Liver (tissue), 8 donors: ENCODE measurements at regions not wholly inside any gene's neighbourhood (a gene's known extent, or its start where the extent isn't known, plus 50 kb on each side); places are given as distances from the start of the nearest gene placed in this dataset.

Experiments used
- DNase-seq: peaks from one replicate; pipeline ENCODE4 v3.0.0-alpha.2; 2017; ENCODE audit warnings: low spot score
- H3K27ac ChIP-seq, 2 donors: one replicate each; pipeline ENCODE4 v1.7.0; 2013; ENCODE audit warnings: inconsistent platforms in 2 of 2, low read length in 2 of 2, control low read depth in 1 of 2, low read depth in 1 of 2, mild to moderate bottlenecking in 1 of 2
- H3K27me3 ChIP-seq, 4 donors: one replicate each; pipeline versions ENCODE4 v1.6.1 to v1.7.0; 2013; ENCODE audit warnings: low read length in 3 of 4, inconsistent platforms in 1 of 4, mild to moderate bottlenecking in 1 of 4, moderate library complexity in 1 of 4; ENCODE audit not compliant: control insufficient read depth in 4 of 4, insufficient read depth in 4 of 4
- H3K36me3 ChIP-seq, 4 donors: one replicate each; pipeline versions ENCODE4 v1.6.1 to v1.7.0; 2013; ENCODE audit warnings: low read length in 3 of 4, mild to moderate bottlenecking in 3 of 4, low read depth in 1 of 4, moderate library complexity in 1 of 4; ENCODE audit not compliant: control insufficient read depth in 4 of 4, insufficient read depth in 3 of 4
- H3K4me1 ChIP-seq, 4 donors: one replicate each; pipeline versions ENCODE4 v1.6.1 to v1.7.0; 2013; ENCODE audit warnings: low read length in 3 of 4, mild to moderate bottlenecking in 3 of 4, moderate library complexity in 1 of 4; ENCODE audit not compliant: control insufficient read depth in 4 of 4, insufficient read depth in 4 of 4
- H3K4me3 ChIP-seq, 3 donors: one replicate each; pipeline versions ENCODE4 v1.6.1 to v1.7.0; 2013; ENCODE audit warnings: low read length in 3 of 3, control low read depth in 1 of 3, low read depth in 1 of 3, mild to moderate bottlenecking in 1 of 3
- H3K9ac ChIP-seq, 2 donors: one replicate each; pipeline ENCODE4 v1.7.0; 2013; ENCODE audit warnings: low read length in 2 of 2, mild to moderate bottlenecking in 2 of 2, moderate library complexity in 2 of 2, control low read depth in 1 of 2, low read depth in 1 of 2
- H3K9me3 ChIP-seq, 4 donors: one replicate each; pipeline versions ENCODE4 v1.6.1 to v1.7.0; 2013; ENCODE audit warnings: low read length in 3 of 4; ENCODE audit not compliant: control insufficient read depth in 4 of 4
- EGR1 ChIP-seq, 2 donors: IDR thresholded peaks; 2 replicates each; pipeline ENCODE4 v1.6.1; 2016 to 2018; ENCODE audit warnings: antibody characterized with exemption in 2 of 2, low read depth in 2 of 2
- FOXA2 ChIP-seq: IDR thresholded peaks from 2 replicates; pipeline ENCODE4 v1.6.1; 2016; ENCODE audit warnings: antibody characterized with exemption
- GABPA ChIP-seq, 2 donors: IDR thresholded peaks in 1 of 2; conservative IDR thresholded peaks in 1 of 2; 2 replicates each; pipeline ENCODE4 v1.6.1; 2016; ENCODE audit warnings: antibody characterized with exemption in 2 of 2, mild to moderate bottlenecking in 1 of 2, moderate library complexity in 1 of 2
- HNF4G ChIP-seq: IDR thresholded peaks from 2 replicates; pipeline ENCODE4 v1.6.1; 2016; ENCODE audit warnings: antibody characterized with exemption
- NR2F2 ChIP-seq: IDR thresholded peaks from 2 replicates; pipeline ENCODE4 v1.6.1; 2016; ENCODE audit warnings: antibody characterized with exemption
- RAD21 ChIP-seq, 2 donors: IDR thresholded peaks; 2 replicates each; pipeline ENCODE4 v1.6.1; 2016; ENCODE audit warnings: antibody characterized with exemption in 2 of 2, mild to moderate bottlenecking in 2 of 2
- RXRA ChIP-seq, 2 donors: IDR thresholded peaks; 2 replicates each; pipeline ENCODE4 v1.6.1; 2017 to 2018; ENCODE audit warnings: antibody characterized with exemption in 2 of 2, mild to moderate bottlenecking in 1 of 2
- SP1 ChIP-seq: IDR thresholded peaks from 2 replicates; pipeline ENCODE4 v1.6.1; 2018; ENCODE audit warnings: antibody characterized with exemption, mild to moderate bottlenecking
- YY1 ChIP-seq: IDR thresholded peaks from 2 replicates; pipeline ENCODE4 v1.6.1; 2016; ENCODE audit warnings: antibody characterized with exemption, mild to moderate bottlenecking
- WGBS: extraction: QIAGEN DNeasy Blood & Tissue Kit; methylation state at CpG from one replicate; pipeline ENCODE4 v1.1.7; 2013; 5-methylcytosine and 5-hydroxymethylcytosine counted together
- TF ChIP-seq, protein P1 (sequence below): IDR thresholded peaks from 2 replicates; pipeline ENCODE4 v1.6.1; 2016; ENCODE audit warnings: antibody characterized with exemption
- TF ChIP-seq, protein P2 (sequence below): IDR thresholded peaks from 2 replicates; pipeline ENCODE4 v1.6.1; 2016; ENCODE audit warnings: antibody characterized with exemption, mild to moderate bottlenecking
- TF ChIP-seq, protein P3 (sequence below): fragments of 150-350 bp; IDR thresholded peaks from 2 replicates; pipeline ENCODE4 v1.5.1; 2017; ENCODE audit warnings: improper control_type of control experiment, low read depth, low read length; ENCODE audit not compliant: missing input control
- TF ChIP-seq, protein P4 (sequence below): IDR thresholded peaks from 2 replicates; pipeline ENCODE4 v1.6.1; 2016; ENCODE audit warnings: antibody characterized with exemption
- donor health status: healthy.
- donor health status: healthy.
- donor health status: healthy.
- donor health status: healthy.
- donor health status: healthy.

DNA sequence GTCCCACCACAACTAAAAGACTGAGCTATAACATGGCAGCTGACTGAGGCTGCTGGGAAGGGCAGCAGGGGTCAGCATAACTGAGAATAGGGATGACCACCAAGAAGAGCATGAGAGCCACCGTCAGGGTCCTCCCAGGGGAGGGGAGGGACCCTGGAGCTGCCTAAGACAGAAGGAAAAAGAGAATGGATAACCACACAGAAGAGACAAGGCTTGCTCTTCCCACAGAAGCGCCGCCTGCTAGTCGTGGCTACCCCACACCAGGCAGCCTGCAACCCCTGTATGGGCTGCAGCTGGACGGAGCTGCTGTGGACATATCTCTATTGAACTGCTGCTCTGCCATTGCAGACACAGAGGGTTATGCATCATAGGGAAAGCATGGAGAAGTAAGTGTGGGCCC is 132.0 kb upstream of the CHD6 start (continued):
- TF ChIP-seq, protein P1, sequence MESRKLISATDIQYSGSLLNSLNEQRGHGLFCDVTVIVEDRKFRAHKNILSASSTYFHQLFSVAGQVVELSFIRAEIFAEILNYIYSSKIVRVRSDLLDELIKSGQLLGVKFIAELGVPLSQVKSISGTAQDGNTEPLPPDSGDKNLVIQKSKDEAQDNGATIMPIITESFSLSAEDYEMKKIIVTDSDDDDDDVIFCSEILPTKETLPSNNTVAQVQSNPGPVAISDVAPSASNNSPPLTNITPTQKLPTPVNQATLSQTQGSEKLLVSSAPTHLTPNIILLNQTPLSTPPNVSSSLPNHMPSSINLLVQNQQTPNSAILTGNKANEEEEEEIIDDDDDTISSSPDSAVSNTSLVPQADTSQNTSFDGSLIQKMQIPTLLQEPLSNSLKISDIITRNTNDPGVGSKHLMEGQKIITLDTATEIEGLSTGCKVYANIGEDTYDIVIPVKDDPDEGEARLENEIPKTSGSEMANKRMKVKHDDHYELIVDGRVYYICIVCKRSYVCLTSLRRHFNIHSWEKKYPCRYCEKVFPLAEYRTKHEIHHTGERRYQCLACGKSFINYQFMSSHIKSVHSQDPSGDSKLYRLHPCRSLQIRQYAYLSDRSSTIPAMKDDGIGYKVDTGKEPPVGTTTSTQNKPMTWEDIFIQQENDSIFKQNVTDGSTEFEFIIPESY, result no peak
- no peak for TF ChIP-seq SP1
- no peak for TF ChIP-seq RXRA (IDR thresholded peaks at IDR 0.05)
- no peak for TF ChIP-seq GABPA (IDR thresholded peaks at IDR 0.05 in 1 of 2, conservative IDR thresholded peaks at IDR 0.05 in 1 of 2)

DNA sequence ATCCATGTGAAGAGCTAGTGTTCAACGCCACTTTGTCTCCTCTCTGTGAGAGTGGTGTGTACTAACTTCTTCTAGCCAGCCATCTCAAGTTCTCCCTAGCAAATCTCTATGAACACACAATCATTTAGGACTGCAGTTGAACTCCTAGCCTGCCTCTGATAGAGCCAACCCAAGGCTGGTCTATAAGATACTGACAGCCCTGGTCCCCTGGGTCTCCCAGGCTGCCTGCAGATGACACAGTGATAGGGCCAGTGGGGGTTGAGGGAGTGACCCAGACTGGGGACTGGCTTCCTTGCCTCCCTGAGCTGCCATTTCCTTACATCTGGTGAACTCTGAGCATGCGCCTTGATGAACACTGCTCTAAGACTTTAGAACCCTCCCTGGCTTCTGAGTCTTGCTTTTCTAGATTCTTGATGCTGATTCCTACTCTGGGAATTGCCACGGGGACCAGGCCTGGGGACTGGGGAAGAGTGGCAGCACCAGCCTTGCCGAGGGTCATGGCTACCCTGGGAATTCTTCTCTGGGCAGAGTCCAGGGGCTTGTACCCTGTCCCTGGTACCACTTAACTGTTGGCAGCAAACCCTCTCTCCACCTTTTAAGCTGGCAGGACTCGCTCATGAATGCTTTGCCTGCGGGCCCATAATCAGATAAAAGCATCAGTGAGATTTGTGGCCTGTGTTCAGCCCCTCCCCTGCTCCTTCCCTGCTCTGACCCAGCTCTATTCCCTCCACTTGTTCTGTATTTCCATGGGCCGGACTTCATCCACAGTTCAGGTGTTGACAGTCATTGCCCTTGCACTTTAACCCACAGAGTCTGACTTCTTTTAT is 130.8 kb upstream of the CHD6 start:
- Histone ChIP-seq H3K4me3 (no peak overlapping the region), H3K4me1 (no peaks in the 10 kb centered on the region), H3K27ac (no peak overlapping the region), H3K9me3 (no peaks in the 10 kb centered on the region), H3K9ac (no peak overlapping the region), H3K27me3 (peaks cover 0 to 5% (median 0%) of the 10 kb centered on the region in 4 donors), H3K36me3 (no peaks in the 10 kb centered on the region)
- DNase-seq, result no peak
- 80% methylated on average over 7 of the region's 7 CpGs for WGBS
- TF ChIP-seq, protein P2, sequence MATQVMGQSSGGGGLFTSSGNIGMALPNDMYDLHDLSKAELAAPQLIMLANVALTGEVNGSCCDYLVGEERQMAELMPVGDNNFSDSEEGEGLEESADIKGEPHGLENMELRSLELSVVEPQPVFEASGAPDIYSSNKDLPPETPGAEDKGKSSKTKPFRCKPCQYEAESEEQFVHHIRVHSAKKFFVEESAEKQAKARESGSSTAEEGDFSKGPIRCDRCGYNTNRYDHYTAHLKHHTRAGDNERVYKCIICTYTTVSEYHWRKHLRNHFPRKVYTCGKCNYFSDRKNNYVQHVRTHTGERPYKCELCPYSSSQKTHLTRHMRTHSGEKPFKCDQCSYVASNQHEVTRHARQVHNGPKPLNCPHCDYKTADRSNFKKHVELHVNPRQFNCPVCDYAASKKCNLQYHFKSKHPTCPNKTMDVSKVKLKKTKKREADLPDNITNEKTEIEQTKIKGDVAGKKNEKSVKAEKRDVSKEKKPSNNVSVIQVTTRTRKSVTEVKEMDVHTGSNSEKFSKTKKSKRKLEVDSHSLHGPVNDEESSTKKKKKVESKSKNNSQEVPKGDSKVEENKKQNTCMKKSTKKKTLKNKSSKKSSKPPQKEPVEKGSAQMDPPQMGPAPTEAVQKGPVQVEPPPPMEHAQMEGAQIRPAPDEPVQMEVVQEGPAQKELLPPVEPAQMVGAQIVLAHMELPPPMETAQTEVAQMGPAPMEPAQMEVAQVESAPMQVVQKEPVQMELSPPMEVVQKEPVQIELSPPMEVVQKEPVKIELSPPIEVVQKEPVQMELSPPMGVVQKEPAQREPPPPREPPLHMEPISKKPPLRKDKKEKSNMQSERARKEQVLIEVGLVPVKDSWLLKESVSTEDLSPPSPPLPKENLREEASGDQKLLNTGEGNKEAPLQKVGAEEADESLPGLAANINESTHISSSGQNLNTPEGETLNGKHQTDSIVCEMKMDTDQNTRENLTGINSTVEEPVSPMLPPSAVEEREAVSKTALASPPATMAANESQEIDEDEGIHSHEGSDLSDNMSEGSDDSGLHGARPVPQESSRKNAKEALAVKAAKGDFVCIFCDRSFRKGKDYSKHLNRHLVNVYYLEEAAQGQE, result no peak
- TF ChIP-seq RAD21 (IDR thresholded peaks at IDR 0.05) (no peak), FOXA2 (no peak), YY1 (no peak)
- TF ChIP-seq, protein P3, sequence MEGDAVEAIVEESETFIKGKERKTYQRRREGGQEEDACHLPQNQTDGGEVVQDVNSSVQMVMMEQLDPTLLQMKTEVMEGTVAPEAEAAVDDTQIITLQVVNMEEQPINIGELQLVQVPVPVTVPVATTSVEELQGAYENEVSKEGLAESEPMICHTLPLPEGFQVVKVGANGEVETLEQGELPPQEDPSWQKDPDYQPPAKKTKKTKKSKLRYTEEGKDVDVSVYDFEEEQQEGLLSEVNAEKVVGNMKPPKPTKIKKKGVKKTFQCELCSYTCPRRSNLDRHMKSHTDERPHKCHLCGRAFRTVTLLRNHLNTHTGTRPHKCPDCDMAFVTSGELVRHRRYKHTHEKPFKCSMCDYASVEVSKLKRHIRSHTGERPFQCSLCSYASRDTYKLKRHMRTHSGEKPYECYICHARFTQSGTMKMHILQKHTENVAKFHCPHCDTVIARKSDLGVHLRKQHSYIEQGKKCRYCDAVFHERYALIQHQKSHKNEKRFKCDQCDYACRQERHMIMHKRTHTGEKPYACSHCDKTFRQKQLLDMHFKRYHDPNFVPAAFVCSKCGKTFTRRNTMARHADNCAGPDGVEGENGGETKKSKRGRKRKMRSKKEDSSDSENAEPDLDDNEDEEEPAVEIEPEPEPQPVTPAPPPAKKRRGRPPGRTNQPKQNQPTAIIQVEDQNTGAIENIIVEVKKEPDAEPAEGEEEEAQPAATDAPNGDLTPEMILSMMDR, result no peak

DNA sequence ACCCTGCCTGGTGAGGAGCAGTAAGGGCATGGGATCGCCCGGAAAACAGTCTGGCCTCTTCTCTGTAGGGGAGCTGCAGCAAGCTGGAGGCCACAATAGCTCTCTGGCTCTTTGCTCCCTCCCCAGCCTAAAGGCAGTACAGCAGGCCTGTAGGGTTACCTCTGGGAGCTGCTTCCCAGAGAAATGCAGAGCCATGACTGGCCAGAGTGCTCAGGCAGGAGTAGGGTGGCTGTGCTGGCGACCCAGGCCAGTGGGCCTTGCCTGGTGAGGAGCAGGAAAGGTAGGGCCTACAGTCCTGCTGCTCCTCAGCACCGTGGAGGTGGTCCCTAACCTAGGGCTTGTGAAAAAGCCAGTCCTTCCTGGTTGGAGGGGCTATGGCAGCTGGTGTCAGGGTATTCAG is 129.9 kb upstream of the CHD6 start:
- no peak overlapping the region for H3K9ac ChIP-seq
- DNase-seq, result no peak
- no peak overlapping the region for H3K4me3 ChIP-seq
- no peaks in the 10 kb centered on the region for H3K36me3 ChIP-seq
- H3K27ac ChIP-seq, result no peak overlapping the region
- TF ChIP-seq NR2F2, result no peak
- no peak for TF ChIP-seq GABPA (IDR thresholded peaks at IDR 0.05 in 1 of 2, conservative IDR thresholded peaks at IDR 0.05 in 1 of 2)
- TF ChIP-seq, protein P4, sequence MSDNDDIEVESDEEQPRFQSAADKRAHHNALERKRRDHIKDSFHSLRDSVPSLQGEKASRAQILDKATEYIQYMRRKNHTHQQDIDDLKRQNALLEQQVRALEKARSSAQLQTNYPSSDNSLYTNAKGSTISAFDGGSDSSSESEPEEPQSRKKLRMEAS, result no peak
- no peak for TF ChIP-seq RAD21 (IDR thresholded peaks at IDR 0.05)
- no peak for TF ChIP-seq EGR1 (IDR thresholded peaks at IDR 0.05; ENCODE audit: low read depth in 2 of 2)
- no peak for TF ChIP-seq HNF4G
- TF ChIP-seq, protein P2, result no peak
- WGBS, result 78% methylated on average over 4 of the region's 4 CpGs
- H3K9me3 ChIP-seq, result no peaks in the 10 kb centered on the region
- peaks cover 0 to 5% (median 0%) of the 10 kb centered on the region in 4 donors for H3K27me3 ChIP-seq
- H3K4me1 ChIP-seq, result no peaks in the 10 kb centered on the region
